K562 (cell line): ENCODE measurements at regions not wholly inside any gene's neighbourhood (a gene's known extent, or its start where the extent isn't known, plus 50 kb on each side); places are given as distances from the start of the nearest gene placed in this dataset.
"Not testable (repeated sequence)": the region's sequence is repeated elsewhere in the genome, so short reads cannot be mapped to it uniquely, and the experiment has no call there.

ENCODE experiments used
- ATAC-seq: fragments of 200-7000 bp; cut with Tn5 transposase; 3 replicates; pipeline ENCODE4 v1.9.1; 2020; ENCODE audit warnings: moderate library complexity
- BruUV-seq: library from RNA; stranded (reverse); fragments of 400-500 nt; replicated peaks from 2 replicates; lab custom pipeline; 2021; lab: Mats Ljungman, UMichigan
- CTCF ChIA-PET: fragments of 300-600 bp; formaldehyde crosslinking; extraction: SDS; loops from one replicate; lab custom pipeline; 2021; ENCODE audit warnings: low intra/inter-chr PET ratio; lab: Yijun Ruan, JAX
- POLR2A ChIA-PET: fragments of 300-600, 350-650 bp; sonication (Branson Sonifier 250); formaldehyde crosslinking; extraction: SDS; loops from one replicate; lab custom pipeline; 2021; ENCODE audit warnings: antibody characterized with exemption, inconsistent platforms; lab: Yijun Ruan, JAX
- DNase-seq, 4 experiments: peaks; one replicate each; pipeline versions ENCODE4 v3.0.0 to v3.0.0-alpha.2; 2011 to 2018; ENCODE audit warnings: low spot score in 3 of 4, mixed read lengths in 3 of 4; ENCODE audit errors: extremely low read depth in 1 of 4
- FAIRE-seq: peaks from 2 replicates; lab custom pipeline; 2011; peaks lifted over from hg19 to GRCh38; lab: Jason Lieb, UNC
- H2AFZ ChIP-seq: 2 replicates; pipeline ENCODE4 v1.6.0; 2011; ENCODE audit warnings: low read depth, low read length, control low read depth, inconsistent platforms
- H3K27ac ChIP-seq: fragments of 200-600 bp; 3 replicates; pipeline ENCODE4 v1.8.0; 2011; ENCODE audit warnings: low read depth, mild to moderate bottlenecking, control low read depth, inconsistent platforms, low read length, moderate library complexity, mixed read lengths; ENCODE audit errors: extremely low read depth
- H3K27me3 ChIP-seq, 2 experiments: fragments of 300-600 bp in 1 of 2; 2 replicates in 1 of 2; 3 replicates in 1 of 2; pipeline versions ENCODE4 v1.6.0 to v1.8.0; 2011; ENCODE audit warnings: inconsistent platforms in 2 of 2, low read length in 2 of 2, mild to moderate bottlenecking in 1 of 2, mixed read lengths in 1 of 2, moderate library complexity in 1 of 2; ENCODE audit not compliant: control insufficient read depth in 2 of 2, insufficient read depth in 2 of 2
- H3K36me3 ChIP-seq: fragments of 300-600 bp; 3 replicates; pipeline ENCODE4 v1.8.0; 2011; ENCODE audit warnings: mild to moderate bottlenecking, low read length, inconsistent platforms; ENCODE audit not compliant: control insufficient read depth, insufficient read depth
- H3K4me1 ChIP-seq, 2 experiments: fragments of 200-600 bp in 1 of 2; replicated peaks in 1 of 2; 2 replicates in 1 of 2; 3 replicates in 1 of 2; pipeline versions ENCODE4 v1.5.1 to v1.8.0; 2011; ENCODE audit warnings: inconsistent platforms in 2 of 2, low read length in 2 of 2, mild to moderate bottlenecking in 1 of 2, mixed read lengths in 1 of 2, moderate library complexity in 1 of 2; ENCODE audit not compliant: control insufficient read depth in 2 of 2, insufficient read depth in 2 of 2
- H3K4me2 ChIP-seq: 2 replicates; pipeline ENCODE4 v1.6.1; 2011; ENCODE audit warnings: low read length, control low read depth, inconsistent platforms, mixed read lengths; ENCODE audit not compliant: insufficient read depth
- H3K4me3 ChIP-seq: fragments of 200-600 bp; sonication (generic), shearing (Covaris generic); 2 replicates; pipeline ENCODE4 v1.5.1; 2016; ENCODE audit warnings: control low read depth, inconsistent platforms
- H3K79me2 ChIP-seq: fragments of 200-600 bp; 3 replicates; pipeline ENCODE4 v1.8.0; 2011; ENCODE audit warnings: low read length, inconsistent platforms; ENCODE audit not compliant: control insufficient read depth, insufficient read depth
- H3K9ac ChIP-seq, 2 experiments: 2 replicates each; pipeline versions ENCODE4 v1.6.0 to v1.6.1; 2011; ENCODE audit warnings: low read depth in 2 of 2, low read length in 2 of 2, control low read depth in 1 of 2, inconsistent platforms in 1 of 2, mild to moderate bottlenecking in 1 of 2, mixed read lengths in 1 of 2; ENCODE audit not compliant: insufficient read depth in 1 of 2
- H3K9me1 ChIP-seq: one replicate; pipeline ENCODE4 v1.6.0; 2011; ENCODE audit warnings: inconsistent platforms, mild to moderate bottlenecking, low read length, moderate library complexity; ENCODE audit not compliant: control insufficient read depth, insufficient read depth
- H3K9me3 ChIP-seq: replicated peaks from 2 replicates; pipeline ENCODE4 v1.5.1; 2011; ENCODE audit warnings: low read depth, low read length, inconsistent platforms; ENCODE audit not compliant: control insufficient read depth, insufficient read depth
- H4K20me1 ChIP-seq: replicated peaks from 2 replicates; pipeline ENCODE4 v1.6.1; 2011; ENCODE audit warnings: low read length, inconsistent platforms, mixed read lengths; ENCODE audit not compliant: control insufficient read depth, insufficient read depth
- BCOR ChIP-seq: fragments of 450-650 bp; IDR thresholded peaks from 2 replicates; pipeline ENCODE4 v1.6.1; 2016
- ELF2 ChIP-seq: fragments of 250-450 bp; sonication (Bioruptor Pico); IDR thresholded peaks from 2 replicates; pipeline ENCODE4 v1.5.0; 2021; ENCODE audit warnings: mild to moderate bottlenecking
- EWSR1 ChIP-seq: fragments of 450-650 bp; IDR thresholded peaks from 2 replicates; pipeline ENCODE4 v1.6.1; 2018; ENCODE audit warnings: borderline replicate concordance, mild to moderate bottlenecking, low read depth, moderate library complexity; ENCODE audit not compliant: partially characterized antibody
- NCOA4 ChIP-seq: fragments of 450-650 bp; IDR thresholded peaks from 2 replicates; pipeline ENCODE4 v1.6.1; 2018; ENCODE audit warnings: mild to moderate bottlenecking; ENCODE audit not compliant: partially characterized antibody
- SLC30A9 ChIP-seq: fragments of 250-450 bp; sonication (Bioruptor Pico); IDR thresholded peaks from 2 replicates; pipeline ENCODE4 v1.8.0; 2022; ENCODE audit warnings: mild to moderate bottlenecking, moderate library complexity
- THRA ChIP-seq: fragments of 450-650 bp; IDR thresholded peaks from 2 replicates; pipeline ENCODE4 v1.6.1; 2017; ENCODE audit warnings: mild to moderate bottlenecking, moderate library complexity
- ZNF384 ChIP-seq: IDR thresholded peaks from 2 replicates; pipeline ENCODE4 v1.6.1; 2012; ENCODE audit warnings: low read depth, low read length, improper control_type of control experiment
- WGBS: fragments of 100-300 bp; shearing (Covaris generic); methylation state at CpG from one replicate; pipeline ENCODE4 v1.1.6; 2016; ENCODE audit warnings: low coverage, mixed read lengths; ENCODE audit not compliant: insufficient coverage; ENCODE audit errors: missing lambda C conversion rate; 5-methylcytosine and 5-hydroxymethylcytosine counted together
- in situ Hi-C: fragments of 300-500 bp; cut with MboI; formaldehyde crosslinking; loops from 4 replicates; pipeline ENCODE4 v1.15.0; 2018; ENCODE audit warnings: inconsistent platforms, mixed read lengths
- intact Hi-C: fragments of 100-400 bp; cut with micrococcal nuclease; formaldehyde crosslinking; loops from 2 replicates; pipeline ENCODE4 v1.14.2; 2022

GRCh38 chr2:17353263-17353662, 165.0 kb downstream of the RAD51AP2 start:
- DNase-seq (no peak), ATAC-seq (no peak), FAIRE-seq (no peak)
- no peak overlapping the region for H2AFZ ChIP-seq
- H3K9me1 ChIP-seq = no peaks in the 10 kb centered on the region
- TF ChIP-seq EWSR1 = no peak
- TF ChIP-seq BCOR = no peak
- no peak for TF ChIP-seq THRA
- TF ChIP-seq NCOA4 = no peak
- no peak for TF ChIP-seq ZNF384
- TF ChIP-seq ELF2 = no peak
- no peak for TF ChIP-seq SLC30A9
- no peaks in the 10 kb centered on the region for H4K20me1 ChIP-seq
- H3K9me3 ChIP-seq = no peaks in the 10 kb centered on the region
- no peaks in the 10 kb centered on the region for H3K79me2 ChIP-seq
- H3K4me1 ChIP-seq = no peaks in the 10 kb centered on the region
- in situ Hi-C loops (no loop called here), intact Hi-C loops (no loop called here)
- no TSS peak for BruUV-seq
- H3K27me3 ChIP-seq = no peaks in the 10 kb centered on the region
- H3K27ac ChIP-seq = no peak overlapping the region
- no peak overlapping the region for H3K4me2 ChIP-seq
- H3K9ac ChIP-seq = no peak overlapping the region
- H3K4me3 ChIP-seq = no peak overlapping the region
- POLR2A ChIA-PET = no interaction called here
- no peaks in the 10 kb centered on the region for H3K36me3 ChIP-seq
- CTCF ChIA-PET = no interaction called here

GRCh38 chr2:17342692-17343091, 175.5 kb downstream of the RAD51AP2 start:
- H3K27me3 ChIP-seq, H3K79me2 ChIP-seq, H3K9ac ChIP-seq, in situ Hi-C loops, intact Hi-C loops, CTCF ChIA-PET, H3K36me3 ChIP-seq, H3K4me3 ChIP-seq, H3K27ac ChIP-seq, BruUV-seq, ATAC-seq, FAIRE-seq, H2AFZ ChIP-seq, H3K4me2 ChIP-seq, H3K9me1 ChIP-seq, POLR2A ChIA-PET, H3K4me1 ChIP-seq, H3K9me3 ChIP-seq, DNase-seq, H4K20me1 ChIP-seq: not testable (repeated sequence)
- WGBS = 2% methylated on average over 4 of the region's 4 CpGs
